Limb (tissue), 2 donors: ENCODE measurements at regions not wholly inside any gene's neighbourhood (a gene's known extent, or its start where the extent isn't known, plus 50 kb on each side); places are given as distances from the start of the nearest gene placed in this dataset.

Experiments
- DNase-seq, 2 donors: peaks; one replicate each; pipeline ENCODE4 v3.0.0-alpha.2; 2016; ENCODE audit errors: extremely low spot score in 2 of 2

DNA sequence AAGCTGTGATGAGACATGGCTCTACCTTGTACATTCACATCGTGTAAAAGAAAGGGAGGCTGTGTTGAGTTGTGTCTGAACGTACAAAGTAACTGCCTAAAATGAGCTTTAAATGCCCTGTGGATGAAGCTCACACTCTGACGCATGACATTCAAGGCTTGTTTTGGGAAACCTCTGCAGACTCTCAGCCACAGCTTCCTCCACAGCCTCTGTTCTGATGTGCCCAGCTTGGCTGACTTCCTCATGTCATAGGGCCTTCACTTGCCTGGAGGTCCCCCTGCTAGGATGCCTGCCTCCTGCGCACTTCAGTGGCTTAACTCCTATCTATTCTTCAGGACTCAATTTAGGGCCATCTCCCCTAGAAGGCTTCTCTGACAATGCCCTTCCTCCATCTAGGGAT is 230.0 kb upstream of the HABP2 start:
- no peak for DNase-seq

DNA sequence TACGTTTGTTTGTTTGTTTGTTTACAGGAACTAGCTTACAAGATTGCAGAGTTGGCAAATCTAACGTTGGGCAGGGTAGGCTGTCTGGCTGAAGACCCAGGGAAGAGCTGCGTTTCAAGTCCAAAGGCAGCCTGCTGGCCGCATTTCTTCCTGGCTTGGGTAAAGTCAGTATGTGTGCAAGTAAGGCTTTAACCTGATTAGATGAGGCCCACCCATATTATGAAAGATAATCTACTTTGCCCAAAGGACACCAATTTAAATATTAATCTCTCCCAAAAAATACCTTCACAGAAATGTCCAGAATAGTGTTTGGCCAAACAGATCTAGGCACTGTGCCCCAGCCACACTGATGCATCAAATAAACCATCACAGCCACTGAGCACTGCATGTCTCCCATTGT is 228.9 kb upstream of the HABP2 start:
- DNase-seq, result no peak

DNA sequence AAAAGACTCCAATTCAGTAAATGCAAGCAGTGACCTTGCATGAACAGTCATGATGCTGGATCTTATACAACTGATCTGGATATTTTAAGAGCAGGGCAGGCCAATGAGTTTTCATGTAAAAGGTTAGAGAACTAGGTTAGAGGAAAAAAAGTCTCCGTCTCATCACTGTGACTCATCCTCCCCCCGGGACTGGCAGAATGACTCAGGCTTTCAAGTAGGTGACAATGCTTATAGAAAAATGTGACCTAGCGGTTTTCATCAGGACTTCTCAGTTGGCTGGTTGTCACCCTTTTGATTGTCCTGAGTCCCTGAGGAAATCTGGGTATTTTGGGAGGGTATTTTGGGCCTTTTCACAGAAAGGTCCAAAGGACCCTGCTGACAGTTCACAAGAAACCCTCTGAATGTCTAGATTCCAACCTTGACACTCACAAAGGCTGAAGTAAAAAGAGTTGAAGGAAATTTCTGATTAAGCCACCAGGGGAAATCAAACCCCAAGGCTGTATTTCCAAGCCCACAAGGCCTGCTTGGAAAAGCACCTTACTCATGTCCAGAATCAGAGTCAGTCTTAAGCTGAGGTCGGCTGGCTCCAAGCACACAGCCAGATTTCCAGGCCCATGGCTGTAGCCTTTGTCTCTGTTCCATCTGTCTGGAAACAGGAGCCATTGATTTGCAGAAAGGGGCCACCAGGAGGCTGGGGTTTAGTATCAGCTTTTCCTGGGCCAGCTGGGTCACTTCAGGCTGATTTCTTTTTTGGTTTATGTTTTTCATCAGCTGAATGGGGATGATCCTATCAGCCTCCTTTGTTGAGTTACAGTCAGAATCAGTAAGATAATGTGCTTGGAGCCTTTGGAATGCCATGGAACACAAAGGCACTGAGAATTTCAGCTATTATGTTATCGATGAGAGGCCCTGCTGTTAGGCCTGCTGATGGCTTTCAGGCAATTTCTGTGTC is 226.4 kb upstream of the HABP2 start:
- no peak for DNase-seq

DNA sequence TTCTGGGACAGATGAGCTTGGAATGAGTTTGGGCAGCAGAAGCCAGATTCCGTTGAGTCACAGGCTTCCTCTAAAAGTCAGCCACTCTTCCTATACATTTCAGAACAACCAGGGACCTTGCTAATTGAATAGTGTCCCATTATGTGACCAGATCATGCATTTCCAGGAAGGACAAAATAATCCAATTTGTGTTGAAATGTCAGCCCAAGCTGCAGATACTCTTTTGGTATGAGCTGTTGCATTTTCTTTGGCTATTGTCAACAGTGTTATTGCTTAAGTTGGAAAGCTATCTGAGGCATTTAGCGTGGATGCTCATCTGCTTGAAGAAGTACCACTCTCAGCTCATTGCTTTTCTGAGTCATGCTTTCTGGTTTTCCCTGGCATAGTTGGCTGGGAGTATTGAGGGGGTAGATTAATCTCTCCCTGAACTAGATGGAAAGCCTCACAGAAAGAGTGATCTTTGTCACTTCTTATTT is 223.7 kb upstream of the HABP2 start:
- no peak for DNase-seq

DNA sequence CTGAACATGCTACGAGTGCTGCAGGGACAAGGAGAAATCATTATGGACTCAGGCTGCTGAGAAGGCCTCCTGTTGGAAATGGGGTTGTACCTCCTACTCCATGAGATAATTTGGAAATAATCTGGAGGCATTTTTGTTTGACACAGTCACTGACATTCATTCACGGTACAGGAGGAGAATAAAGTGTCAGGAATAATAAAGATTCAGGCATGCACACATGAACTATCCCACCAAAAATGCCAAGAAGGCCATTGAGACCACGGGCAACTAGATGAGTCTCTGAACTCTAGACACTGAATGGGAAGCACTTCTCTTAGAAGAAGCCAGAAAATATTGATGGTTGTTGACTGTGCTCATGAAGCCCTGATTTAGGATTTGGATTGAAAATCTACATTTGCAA is 220.9 kb upstream of the HABP2 start:
- no peak for DNase-seq

DNA sequence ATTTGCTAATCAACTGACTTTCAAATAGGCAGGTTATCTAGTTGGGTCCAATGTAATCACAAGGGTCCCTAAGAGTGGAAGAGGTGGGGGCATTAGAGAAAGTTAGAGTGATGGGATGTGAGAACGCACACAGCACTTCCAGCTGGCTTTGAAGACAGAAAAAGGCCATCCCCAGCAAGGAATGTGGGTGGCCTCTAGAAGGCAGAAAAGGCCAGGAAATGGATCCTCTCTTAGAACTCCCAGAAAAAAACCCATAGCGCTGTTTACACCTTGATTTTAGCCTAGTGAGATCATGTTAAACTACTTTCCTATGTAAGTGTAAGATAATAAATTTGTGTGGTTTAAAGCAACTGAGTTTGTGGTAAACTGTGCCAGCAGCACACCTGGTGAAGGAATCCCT is 219.5 kb upstream of the HABP2 start:
- no peak for DNase-seq

DNA sequence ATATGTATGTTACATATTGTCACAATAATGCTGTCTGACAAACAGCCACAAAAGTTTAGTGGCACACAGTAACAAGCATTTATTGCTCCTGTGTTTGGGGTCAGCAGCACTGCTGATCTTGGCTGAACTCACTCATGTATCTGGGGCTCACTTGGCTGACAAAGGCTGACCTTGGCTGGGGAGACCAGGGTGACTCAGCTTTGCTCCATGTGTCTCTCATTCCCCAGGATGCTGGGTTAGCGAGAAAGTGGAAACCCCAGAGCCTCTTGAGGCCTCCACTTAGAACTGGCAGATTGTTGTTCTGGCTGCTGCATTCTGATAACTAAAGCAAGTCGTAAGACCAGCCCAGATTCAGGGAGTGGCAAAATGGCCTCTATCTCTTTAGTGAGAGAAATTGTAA is 217.3 kb upstream of the HABP2 start:
- no peak for DNase-seq

DNA sequence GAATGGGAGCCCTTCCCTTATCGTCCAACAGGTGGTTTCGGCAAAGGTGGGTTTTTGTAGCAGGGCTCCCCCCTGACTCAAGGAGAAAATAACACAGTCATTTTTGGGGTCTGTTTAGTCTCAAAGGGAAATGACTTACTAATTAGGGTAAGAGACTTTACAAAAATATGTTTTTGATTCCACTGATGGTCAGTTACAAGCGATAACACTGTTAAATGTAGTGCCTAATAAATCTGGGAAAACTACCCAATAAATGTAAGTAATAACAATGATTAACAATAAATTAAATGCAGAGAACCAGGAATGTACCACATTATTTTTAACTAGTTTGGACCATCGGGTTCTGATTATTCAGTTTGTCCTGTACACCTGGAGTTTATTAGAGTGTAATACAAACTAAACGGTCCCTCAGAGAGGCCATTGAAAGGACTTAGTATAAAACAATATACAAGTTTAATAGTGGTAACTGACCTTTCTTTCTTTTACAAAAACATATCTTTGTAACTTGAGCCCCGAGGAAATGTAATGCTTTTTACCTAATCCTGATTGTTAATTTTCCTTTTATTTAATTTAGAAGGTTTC is 216.2 kb upstream of the HABP2 start:
- no peak for DNase-seq

DNA sequence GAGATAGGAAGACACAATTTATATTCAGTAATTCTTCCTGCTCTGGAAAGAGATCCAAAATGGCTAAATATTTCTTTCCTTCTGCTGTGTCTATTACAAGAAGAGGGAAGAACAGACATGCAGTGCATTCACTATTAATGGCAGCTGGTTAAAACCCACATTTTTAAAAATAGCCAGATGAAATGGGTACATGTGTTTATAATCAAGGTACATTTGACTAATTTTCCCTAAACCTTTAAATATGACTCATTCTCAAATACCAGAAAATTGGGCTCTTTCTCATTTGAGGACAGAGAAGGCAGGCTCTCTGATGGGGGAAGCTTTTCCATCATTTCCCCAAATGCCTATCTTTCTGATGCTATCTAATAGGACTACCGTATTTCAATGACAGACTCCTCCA is 215.7 kb upstream of the HABP2 start:
- peak in 1 of 2 donors; percentile 24 for DNase-seq

DNA sequence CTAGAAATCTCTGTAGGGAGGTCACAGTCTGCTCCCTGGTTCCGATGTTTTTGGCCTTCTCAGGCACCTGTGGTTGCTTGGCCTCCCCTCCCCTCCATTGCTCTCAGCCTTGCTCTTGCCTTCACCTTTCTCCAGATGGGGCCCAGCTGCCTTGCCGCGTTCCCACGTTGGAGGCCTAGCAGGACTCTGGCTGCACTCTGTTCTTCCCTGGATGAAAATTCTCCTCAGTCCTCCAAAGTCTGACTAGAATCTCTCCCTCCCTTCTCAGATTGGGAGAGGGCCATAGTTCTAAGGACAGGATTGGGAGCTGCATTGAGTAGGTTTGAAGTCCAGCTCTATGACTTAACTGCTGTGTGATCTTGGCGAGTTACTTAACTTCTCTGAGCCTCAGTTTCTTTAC is 213.7 kb upstream of the HABP2 start:
- no peak for DNase-seq

DNA sequence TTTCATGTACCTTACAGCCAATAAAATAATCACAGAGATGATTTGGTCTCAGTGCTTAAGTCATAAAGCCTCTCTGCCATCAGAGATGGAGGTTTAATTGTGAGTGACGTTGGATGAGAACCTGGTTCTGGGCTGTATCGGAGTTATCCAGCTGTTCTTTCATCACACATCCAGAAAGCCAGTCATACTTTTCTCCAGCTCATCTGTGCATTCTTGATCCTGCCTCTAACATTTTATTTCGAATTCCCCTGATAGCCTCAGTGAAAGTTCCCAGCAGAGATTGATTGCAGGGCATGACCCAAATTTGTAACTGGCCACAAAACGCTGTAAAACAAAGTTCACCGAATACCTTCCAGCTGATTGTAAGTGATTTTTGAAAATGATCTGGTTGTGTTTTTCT is 212.6 kb upstream of the HABP2 start:
- DNase-seq, result no peak

DNA sequence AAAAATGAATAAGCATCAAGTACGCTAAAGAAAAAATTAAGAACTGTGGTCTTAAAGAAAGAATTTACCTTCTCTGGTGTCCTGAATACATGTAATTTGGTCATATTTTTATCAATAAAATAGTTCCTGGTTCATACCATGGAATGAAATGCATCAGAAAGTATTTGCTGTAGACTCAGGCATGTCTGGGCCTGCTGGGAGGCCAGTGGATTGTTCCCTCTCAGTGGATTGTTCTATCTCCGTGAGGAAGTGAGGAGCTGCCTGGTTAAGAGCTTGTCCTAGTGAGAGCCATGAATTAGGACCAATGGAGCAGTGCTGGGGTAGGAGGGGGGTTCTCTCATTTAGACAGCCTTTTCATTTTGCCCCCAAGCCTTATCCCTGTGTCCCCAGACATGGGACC is 211.7 kb upstream of the HABP2 start:
- DNase-seq, result no peak

DNA sequence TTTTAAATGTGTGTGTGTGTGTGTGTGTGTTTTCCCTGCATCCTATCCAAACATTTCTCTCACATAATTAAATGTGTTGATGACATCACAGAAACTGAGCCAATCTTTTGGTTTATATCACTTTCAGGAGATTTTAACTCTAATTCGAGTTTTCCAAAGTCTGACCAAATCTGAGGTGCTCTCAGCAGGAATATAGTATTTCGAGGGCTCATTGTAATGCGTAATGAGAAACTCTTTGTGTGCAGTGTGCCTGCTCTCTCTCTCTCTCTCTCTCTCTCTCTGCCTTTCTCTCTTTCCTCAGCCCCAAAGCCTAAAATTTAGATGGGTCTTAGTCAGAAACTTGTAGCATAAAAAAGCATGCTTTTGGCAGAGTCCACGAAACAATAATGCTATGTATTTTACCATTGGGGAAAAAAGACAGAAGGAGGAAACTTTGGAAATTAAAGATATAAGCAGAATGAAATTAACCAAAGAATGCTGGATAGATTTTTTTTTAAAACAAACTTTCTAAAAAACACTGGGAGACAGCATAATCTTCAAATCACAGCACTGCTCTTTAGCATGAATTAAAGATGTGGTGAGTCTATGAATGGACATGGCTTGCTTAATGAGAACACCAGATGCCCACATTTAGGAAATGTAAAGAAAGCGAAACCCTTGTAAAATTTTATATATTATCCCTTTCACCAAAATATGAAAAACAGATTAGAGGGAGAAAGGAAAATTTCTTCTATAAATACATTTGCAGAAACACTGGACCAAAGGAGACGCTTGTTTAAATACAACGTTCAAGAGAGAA is 206.8 kb upstream of the HABP2 start:
- DNase-seq, result no peak

DNA sequence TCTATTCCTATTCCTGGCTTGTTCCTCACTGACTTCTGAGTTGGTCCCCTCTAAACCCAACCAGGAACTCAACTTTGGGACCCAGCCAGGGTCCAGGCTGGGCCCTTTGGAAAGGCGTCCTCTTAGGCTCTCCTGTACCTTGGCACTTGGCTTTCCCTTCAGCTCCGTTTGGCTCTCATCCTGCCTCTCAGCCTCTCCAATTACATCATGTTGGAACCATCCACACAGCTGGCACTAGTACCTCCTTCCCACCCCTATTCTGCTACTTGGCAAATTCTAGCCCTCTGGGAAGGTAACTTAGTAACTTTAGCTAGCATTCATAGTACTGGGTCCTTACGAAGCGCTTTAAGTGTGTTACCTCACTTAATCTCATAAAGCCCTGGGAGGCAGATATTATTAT is 205.3 kb upstream of the HABP2 start:
- peak in 1 of 2 donors; percentile 53 for DNase-seq

DNA sequence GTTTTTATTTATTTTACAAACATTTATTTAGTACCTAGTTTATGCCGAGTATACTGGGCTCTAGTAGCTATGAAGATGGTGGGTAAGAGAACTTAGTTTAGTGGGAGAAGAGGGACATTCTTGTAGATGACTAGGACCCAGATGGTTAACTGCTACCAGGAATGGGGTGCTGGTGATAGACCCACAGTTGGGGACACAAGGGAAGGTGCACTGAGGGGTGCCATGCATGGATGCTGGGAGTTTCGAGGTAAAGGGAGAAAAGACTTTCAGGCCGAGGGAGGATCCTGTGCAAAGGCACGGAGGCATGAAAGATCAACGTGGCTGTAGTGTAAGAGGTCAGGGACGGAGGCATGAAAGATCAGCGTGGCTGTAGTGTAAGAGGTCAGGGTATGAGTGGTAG is 204.2 kb upstream of the HABP2 start:
- no peak for DNase-seq

DNA sequence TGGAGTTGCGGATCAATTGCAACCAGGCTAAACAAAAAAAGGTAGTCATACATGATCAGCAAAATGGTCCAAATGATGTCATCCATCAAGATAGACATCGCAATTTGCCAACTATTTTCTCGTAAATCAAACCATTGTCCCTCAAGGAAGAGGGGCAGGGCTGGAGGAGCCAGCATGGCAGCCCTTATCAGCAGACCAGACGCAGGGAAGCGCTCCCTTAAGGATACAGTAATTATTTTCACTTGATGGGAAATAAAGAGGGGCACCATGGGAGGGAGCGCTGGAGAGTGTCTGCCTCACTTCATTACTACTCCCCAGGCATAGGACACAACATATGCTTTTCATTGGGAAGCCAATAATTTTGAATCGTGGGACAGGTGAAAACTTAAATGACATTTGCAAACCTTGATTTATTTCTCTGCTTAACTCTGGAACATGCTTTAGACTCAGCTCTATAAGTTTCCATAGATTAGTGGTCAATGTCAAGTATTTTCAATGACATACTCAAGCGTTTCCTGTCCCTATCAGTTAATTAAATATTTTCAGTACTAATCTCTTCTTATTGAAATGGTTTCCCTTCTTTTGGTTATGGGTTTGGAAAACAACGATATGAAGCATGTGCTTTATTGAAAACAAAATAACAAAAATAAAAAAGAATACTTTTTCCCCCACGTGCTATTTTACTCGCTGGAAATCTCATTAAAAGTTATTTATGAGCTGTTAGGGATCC is 202.4 kb upstream of the HABP2 start:
- DNase-seq, result peak in 1 of 2 donors; percentile 41

DNA sequence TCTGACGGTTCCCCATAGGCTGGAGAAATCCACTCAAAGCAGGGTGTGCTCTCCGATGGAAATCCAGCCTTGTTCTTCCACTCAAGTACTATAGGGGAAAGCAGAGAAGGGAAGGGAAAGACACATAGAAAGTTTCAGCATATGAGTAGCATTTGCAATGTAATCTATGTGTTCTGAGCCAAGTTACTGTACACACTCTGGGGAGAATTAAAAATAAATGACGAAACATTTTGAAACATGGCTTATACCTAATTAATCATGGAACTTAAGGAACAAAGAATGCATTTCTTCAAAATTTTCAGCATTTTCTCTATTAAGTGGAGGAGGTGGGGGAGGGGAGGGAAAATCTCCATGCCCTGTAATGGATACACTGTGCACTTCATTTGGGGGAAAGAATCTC is 198.1 kb upstream of the HABP2 start:
- DNase-seq, result no peak

DNA sequence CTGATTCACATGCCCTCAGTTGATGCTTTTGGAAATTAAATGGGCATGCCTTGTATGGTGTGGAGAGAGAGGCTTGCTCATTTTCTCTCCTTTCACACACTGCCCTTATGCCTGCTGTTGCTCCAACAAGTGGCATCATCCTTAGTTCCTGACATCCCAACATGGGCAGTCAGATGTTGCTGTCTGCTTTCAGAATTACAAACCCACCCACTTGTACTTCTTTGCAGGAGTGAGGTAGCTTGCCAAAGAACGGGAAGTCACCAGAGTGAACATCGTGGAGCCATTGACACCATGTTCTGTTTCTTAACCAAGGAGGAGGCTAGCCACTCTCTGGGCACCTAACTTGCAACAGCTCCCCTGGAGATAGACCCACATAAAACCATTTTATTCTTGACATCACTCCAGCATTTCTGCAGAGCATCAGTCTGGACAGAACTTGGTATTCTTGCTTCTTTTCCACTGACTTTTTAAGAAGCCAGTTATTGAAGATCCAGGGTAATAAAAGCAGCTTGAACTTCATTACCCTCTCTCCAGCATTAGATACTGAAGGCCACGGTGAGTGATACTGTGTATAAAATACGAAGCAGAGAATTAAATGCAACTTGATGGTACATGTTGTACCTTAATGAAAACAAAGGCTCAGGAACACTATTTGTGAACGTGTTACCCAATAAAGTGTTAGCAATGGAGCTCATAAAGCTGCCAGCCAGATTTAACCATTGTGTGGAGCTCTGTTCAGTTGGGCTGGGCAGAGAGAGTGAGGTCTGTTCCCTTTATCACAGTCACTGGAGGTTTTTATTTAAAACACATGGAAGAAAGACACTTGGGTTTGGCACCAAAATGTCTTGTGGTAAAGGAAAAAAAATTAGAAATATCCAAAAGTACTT is 195.8 kb upstream of the HABP2 start:
- DNase-seq, result no peak

DNA sequence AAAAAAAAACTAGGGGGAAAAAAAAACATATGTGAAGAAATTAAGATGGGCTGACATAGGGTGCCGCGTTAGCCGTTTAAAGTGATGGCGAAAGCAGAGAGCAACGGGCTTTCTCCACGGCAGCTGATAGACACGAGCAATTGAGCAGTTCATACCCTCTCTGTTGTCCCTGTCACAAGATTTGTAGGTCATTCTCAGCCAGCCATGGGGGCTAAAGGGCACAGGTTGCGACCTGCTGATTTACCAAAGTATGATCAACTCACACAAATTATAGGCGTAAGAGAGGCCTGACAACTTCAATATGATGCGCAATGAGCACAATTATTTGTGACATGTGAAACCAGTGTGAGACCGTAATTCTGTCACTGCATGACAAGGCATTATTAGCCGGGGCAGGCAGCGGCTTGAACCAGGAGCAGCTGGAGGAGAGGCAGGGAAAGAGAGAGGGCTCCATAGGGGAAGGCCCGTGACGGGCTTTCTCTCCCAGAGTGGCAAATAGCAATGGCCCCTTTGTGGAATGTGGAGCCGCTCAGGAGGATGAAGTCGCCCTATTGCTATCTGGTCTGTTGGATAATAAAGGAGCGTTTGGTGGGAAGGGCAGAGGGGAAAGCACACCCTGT is 195.1 kb upstream of the HABP2 start:
- no peak for DNase-seq

DNA sequence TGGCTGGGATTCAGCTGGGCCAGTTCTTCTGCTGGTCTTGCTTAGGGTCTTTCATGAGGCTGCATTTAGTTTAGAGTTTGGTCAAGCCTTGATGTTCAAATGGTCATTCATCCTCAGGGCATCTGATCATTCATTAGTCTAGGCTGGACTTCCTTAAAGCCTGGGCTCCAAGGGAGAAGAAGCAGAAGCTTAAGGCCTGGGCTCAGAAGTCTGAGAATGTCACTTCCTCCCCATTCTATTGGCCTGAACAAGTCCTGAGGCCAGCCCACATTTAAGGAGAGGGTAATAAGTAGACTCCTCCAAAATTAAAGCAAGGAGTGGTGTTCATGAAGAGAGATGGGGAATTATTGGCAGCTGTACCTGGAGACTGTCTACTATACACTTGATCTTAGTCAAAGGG is 193.2 kb upstream of the HABP2 start:
- DNase-seq, result no peak
